Sigmoid colon (tissue), 3 donors: ENCODE measurements at regions not wholly inside any gene's neighbourhood (a gene's known extent, or its start where the extent isn't known, plus 50 kb on each side); places are given as distances from the start of the nearest gene placed in this dataset.

Source experiments
- CTCF ChIP-seq, 4 experiments: fragments of 450-650 bp in 3 of 4; fragments of 200-600 bp in 1 of 4; IDR thresholded peaks; one replicate each; pipeline ENCODE4 v1.5.1; 2016 to 2019; ENCODE audit warnings: antibody characterized with exemption in 4 of 4, mild to moderate bottlenecking in 3 of 4, moderate library complexity in 2 of 4
- POLR2A ChIP-seq, 2 donors: fragments of 450-650 bp; IDR thresholded peaks; one replicate each; pipeline ENCODE4 v1.6.1; 2016; ENCODE audit warnings: antibody characterized with exemption in 2 of 2, mild to moderate bottlenecking in 2 of 2, moderate library complexity in 2 of 2

DNA sequence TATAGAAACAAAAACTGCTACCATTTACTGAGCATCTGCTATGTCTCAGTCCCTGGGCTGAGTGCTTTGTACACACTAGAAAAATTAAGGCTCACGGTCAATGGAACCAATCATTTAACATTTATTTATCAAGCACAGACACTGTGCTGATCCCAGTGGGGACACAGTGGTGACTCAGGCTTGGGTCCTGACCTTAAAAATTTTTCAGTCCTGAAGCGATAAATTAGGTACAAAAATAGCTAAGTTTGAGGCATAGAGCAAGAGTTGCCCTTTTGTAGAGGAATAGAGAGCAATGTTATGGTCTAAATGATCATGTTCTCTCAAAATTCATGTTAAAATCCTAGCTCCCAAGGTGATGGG, 85.1 kb downstream of the CRYGS start:
- TF ChIP-seq CTCF (IDR thresholded peaks at IDR 0.05), result no peak
- TF ChIP-seq POLR2A (IDR thresholded peaks at IDR 0.05), result no peak
